ENCODE measurements at regions not wholly inside any gene's neighbourhood (a gene's known extent, or its start where the extent isn't known, plus 50 kb on each side); places are given as distances from the start of the nearest gene placed in this dataset.

DNA sequence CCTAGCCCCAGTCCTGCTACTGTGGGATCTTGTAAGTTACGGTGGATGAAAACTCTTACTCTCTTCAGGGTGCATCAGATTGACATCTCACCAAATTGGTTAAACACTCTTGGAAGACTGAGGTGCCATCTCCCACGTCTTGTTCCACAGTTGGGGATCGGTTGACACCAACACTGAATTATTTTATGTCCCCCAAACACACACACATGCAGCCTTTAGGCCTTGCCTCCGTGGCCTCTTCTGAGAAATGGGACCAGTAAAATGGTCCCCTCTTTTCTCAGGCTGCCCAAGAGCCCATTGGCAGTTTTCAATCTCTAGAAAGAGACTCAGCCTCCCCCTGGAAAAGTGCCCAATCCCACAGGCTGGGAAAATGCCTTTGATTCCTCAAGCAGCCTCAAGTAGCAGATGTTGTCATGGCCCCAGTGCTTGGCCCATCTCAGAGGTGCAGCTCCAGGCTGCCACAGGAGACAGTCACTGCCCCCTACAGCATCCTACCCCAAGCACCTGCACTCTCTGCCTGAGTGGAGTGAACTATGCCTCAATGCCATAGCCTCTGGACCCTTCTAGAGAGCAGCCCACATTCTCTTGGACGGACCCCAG, 163.9 kb downstream of the ANKRD60 start:
- H3K36me3 ChIP-seq (ENCODE audit: control insufficient read depth in 1 of 2, insufficient read depth in 2 of 2, low read depth in 1 of 2, low read length in 2 of 2), result no peaks in the 10 kb centered on the region

DNA sequence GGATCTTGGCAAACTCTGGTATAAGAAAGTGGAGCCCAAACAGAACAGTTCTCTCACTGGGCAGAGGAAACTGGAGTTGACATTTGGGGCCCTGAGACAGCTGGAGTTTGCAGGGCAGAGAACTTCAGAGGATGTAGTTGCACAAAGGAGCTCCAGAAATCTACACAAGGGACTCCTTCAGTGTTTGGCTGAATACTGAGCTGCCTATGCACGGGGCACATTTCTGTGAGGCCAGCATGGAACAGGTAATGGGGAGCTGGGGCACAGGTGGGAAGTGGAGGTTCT, 169.3 kb downstream of the ANKRD60 start:
- Histone ChIP-seq H2BK120ac (ENCODE audit: low read depth, low read length) (no peak overlapping the region), H4K91ac (ENCODE audit: low read length) (no peak overlapping the region), H3K79me1 (replicated peaks; ENCODE audit: low read length, poor library complexity, severe bottlenecking) (no peaks in the 10 kb centered on the region), H2BK5ac (ENCODE audit: low read depth, low read length, poor library complexity, severe bottlenecking) (no peak overlapping the region), H3K4ac (ENCODE audit: low read depth in 1 of 2, low read length in 2 of 2) (no peak overlapping the region), H2AFZ (ENCODE audit: low read depth, low read length) (no peak overlapping the region), H3K18ac (ENCODE audit: low read depth in 1 of 2, low read length in 2 of 2) (no peak overlapping the region), H3K9ac (ENCODE audit: low read length) (no peak overlapping the region), H3K14ac (ENCODE audit: low read length in 2 of 2) (no peak overlapping the region), H3K27me3 (ENCODE audit: control insufficient read depth in 1 of 2, insufficient read depth in 1 of 2, low read length in 2 of 2) (peaks cover 0 to 43% of the 10 kb centered on the region in 2 experiments), H3K4me2 (ENCODE audit: low read length, poor library complexity, severe bottlenecking) (no peak overlapping the region), H3K9me3 (ENCODE audit: control insufficient read depth, low read length) (no peaks in the 10 kb centered on the region), H3K4me1 (ENCODE audit: control insufficient read depth, insufficient read depth, low read depth, low read length) (no peaks in the 10 kb centered on the region), H3K23ac (ENCODE audit: low read length in 2 of 2) (no peak overlapping the region), H2BK12ac (ENCODE audit: low read length in 2 of 2) (no peak overlapping the region), H3K4me3 (ENCODE audit: insufficient read depth in 1 of 2, low read depth in 1 of 2, low read length in 2 of 2) (no peak overlapping the region), H3K36me3 (ENCODE audit: control insufficient read depth in 1 of 2, insufficient read depth in 2 of 2, low read depth in 1 of 2, low read length in 2 of 2) (no peaks in the 10 kb centered on the region), H3K27ac (ENCODE audit: low read length, poor library complexity, severe bottlenecking) (no peak overlapping the region), H2AK5ac (ENCODE audit: low read length, severe bottlenecking) (no peak overlapping the region), H2BK15ac (ENCODE audit: low read depth, poor library complexity, severe bottlenecking) (no peak overlapping the region), H4K8ac (ENCODE audit: low read length) (no peak overlapping the region)
- DNase-seq, result no peak
- 83% methylated on average over 1 of the region's 1 CpG for WGBS

More for the DNA sequence above, 163.9 kb downstream of the ANKRD60 start:
- Histone ChIP-seq H3K27me3 (ENCODE audit: control insufficient read depth in 1 of 2, insufficient read depth in 1 of 2, low read length in 2 of 2) (peaks cover 0 to 14% of the 10 kb centered on the region in 2 experiments), H2BK12ac (ENCODE audit: low read length in 2 of 2) (no peak overlapping the region), H2AFZ (ENCODE audit: low read depth, low read length) (no peak overlapping the region), H3K4me2 (ENCODE audit: low read length, poor library complexity, severe bottlenecking) (no peak overlapping the region), H3K23ac (ENCODE audit: low read length in 2 of 2) (no peak overlapping the region), H3K4me3 (ENCODE audit: insufficient read depth in 1 of 2, low read depth in 1 of 2, low read length in 2 of 2) (no peak overlapping the region), H2BK15ac (ENCODE audit: low read depth, poor library complexity, severe bottlenecking) (no peak overlapping the region), H4K8ac (ENCODE audit: low read length) (no peak overlapping the region), H2BK120ac (ENCODE audit: low read depth, low read length) (no peak overlapping the region), H3K9me3 (ENCODE audit: control insufficient read depth, low read length) (no peaks in the 10 kb centered on the region), H3K14ac (ENCODE audit: low read length in 2 of 2) (no peak overlapping the region), H3K4ac (ENCODE audit: low read depth in 1 of 2, low read length in 2 of 2) (no peak overlapping the region), H3K9ac (ENCODE audit: low read length) (no peak overlapping the region), H2AK5ac (ENCODE audit: low read length, severe bottlenecking) (no peak overlapping the region), H3K79me1 (replicated peaks; ENCODE audit: low read length, poor library complexity, severe bottlenecking) (no peaks in the 10 kb centered on the region), H3K18ac (ENCODE audit: low read depth in 1 of 2, low read length in 2 of 2) (no peak overlapping the region), H3K27ac (ENCODE audit: low read length, poor library complexity, severe bottlenecking) (no peak overlapping the region), H2BK5ac (ENCODE audit: low read depth, low read length, poor library complexity, severe bottlenecking) (no peak overlapping the region), H4K91ac (ENCODE audit: low read length) (no peak overlapping the region), H3K4me1 (ENCODE audit: control insufficient read depth, insufficient read depth, low read depth, low read length) (no peaks in the 10 kb centered on the region)
- DNase-seq, result no peak
- WGBS, result 60% methylated on average over 5 of the region's 5 CpGs

DNA sequence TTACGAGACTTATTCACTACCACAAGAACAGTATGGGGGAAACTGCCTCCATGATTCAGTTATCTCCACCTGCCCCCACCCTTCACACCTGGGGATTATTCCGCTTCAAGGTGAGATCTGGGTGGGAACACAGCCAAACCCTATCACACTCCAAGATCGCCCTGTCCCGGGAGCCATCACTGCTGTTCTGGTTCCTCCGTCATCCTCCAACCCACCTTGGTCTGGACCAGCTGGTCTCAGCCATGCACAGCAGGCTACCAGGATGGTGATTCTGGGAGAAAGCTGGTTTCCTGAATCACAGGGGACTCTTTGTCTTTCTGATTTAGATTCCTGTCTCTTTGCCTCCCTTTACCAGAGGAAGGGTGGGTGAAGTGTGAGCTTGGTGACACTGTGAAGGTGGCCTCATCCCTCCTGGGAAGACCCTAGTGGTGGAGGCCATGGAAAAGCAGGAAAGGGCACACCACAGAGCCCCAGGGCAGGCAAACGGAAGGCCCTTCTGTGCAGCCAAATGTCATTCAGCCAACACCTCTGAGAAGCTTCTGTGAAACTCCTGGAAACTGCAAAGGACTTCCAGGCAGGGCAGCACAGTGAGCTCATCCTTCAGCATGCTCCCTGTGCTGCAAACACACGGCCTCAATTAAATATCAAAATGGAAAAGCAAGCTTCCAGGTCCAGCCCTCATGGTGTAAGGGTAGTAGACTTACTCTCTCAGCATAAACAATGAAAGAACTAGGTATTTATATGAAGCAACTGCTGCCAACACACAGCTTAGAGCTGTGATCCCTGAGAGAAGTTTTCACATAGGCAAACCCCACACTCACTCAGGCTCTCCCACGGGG, 169.8 kb downstream of the ANKRD60 start:
- Histone ChIP-seq H3K9ac (ENCODE audit: low read length) (no peak overlapping the region), H2BK15ac (ENCODE audit: low read depth, poor library complexity, severe bottlenecking) (no peak overlapping the region), H2BK120ac (ENCODE audit: low read depth, low read length) (no peak overlapping the region), H3K23ac (ENCODE audit: low read length in 2 of 2) (no peak overlapping the region), H3K27ac (ENCODE audit: low read length, poor library complexity, severe bottlenecking) (no peak overlapping the region), H3K36me3 (ENCODE audit: control insufficient read depth in 1 of 2, insufficient read depth in 2 of 2, low read depth in 1 of 2, low read length in 2 of 2) (no peaks in the 10 kb centered on the region), H2BK5ac (ENCODE audit: low read depth, low read length, poor library complexity, severe bottlenecking) (no peak overlapping the region), H3K27me3 (ENCODE audit: control insufficient read depth in 1 of 2, insufficient read depth in 1 of 2, low read length in 2 of 2) (peaks cover 0 to 48% of the 10 kb centered on the region in 2 experiments), H2AFZ (ENCODE audit: low read depth, low read length) (no peak overlapping the region), H3K4ac (ENCODE audit: low read depth in 1 of 2, low read length in 2 of 2) (no peak overlapping the region), H3K9me3 (ENCODE audit: control insufficient read depth, low read length) (no peaks in the 10 kb centered on the region), H3K4me1 (ENCODE audit: control insufficient read depth, insufficient read depth, low read depth, low read length) (no peaks in the 10 kb centered on the region), H3K4me3 (ENCODE audit: insufficient read depth in 1 of 2, low read depth in 1 of 2, low read length in 2 of 2) (no peak overlapping the region), H3K14ac (ENCODE audit: low read length in 2 of 2) (no peak overlapping the region), H2BK12ac (ENCODE audit: low read length in 2 of 2) (no peak overlapping the region), H3K79me1 (replicated peaks; ENCODE audit: low read length, poor library complexity, severe bottlenecking) (no peaks in the 10 kb centered on the region), H2AK5ac (ENCODE audit: low read length, severe bottlenecking) (no peak overlapping the region), H4K91ac (ENCODE audit: low read length) (no peak overlapping the region), H3K4me2 (ENCODE audit: low read length, poor library complexity, severe bottlenecking) (no peak overlapping the region), H4K8ac (ENCODE audit: low read length) (no peak overlapping the region), H3K18ac (ENCODE audit: low read depth in 1 of 2, low read length in 2 of 2) (no peak overlapping the region)
- no peak for DNase-seq
- 59% methylated on average over 4 of the region's 8 CpGs for WGBS

DNA sequence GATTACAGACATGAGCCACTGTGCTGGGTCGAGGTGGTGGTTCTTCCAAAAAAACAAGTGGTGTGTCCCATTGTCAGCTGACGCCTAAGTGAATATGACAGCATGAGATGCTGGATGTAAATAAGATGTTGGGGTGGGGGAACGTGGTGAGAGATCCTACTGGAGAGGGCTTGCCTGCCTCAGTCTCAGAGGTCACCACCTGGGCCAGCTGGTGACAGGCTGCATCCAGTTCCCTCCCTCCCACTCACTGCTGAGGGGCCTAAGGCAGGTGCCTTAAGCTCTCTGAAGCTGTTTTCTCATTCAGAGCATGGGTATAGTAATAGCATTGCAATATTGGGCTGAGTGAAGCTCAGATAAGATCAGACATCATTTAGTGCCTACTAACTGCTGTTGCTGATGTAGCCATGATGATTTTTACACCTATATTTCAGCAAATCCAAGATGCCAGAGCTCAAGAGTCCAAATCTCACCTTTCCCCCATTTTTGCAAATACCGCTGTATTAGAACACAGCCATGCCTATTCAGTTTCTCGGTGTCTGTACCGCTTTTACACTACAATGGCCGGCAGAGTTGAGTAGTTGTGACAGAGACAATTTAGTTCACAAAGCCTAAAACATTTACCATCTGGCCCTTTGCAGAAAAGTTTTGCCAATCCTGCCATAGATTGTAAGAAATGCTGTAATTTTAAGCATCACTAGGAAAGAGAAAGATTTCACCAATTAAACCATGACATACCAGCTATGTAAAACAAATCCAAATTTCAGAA, 171.3 kb downstream of the ANKRD60 start:
- Histone ChIP-seq H3K9ac (ENCODE audit: low read length) (no peak overlapping the region), H4K91ac (ENCODE audit: low read length) (no peak overlapping the region), H3K18ac (ENCODE audit: low read depth in 1 of 2, low read length in 2 of 2) (no peak overlapping the region), H3K79me1 (replicated peaks; ENCODE audit: low read length, poor library complexity, severe bottlenecking) (no peaks in the 10 kb centered on the region), H3K36me3 (ENCODE audit: control insufficient read depth in 1 of 2, insufficient read depth in 2 of 2, low read depth in 1 of 2, low read length in 2 of 2) (no peaks in the 10 kb centered on the region), H3K4me1 (ENCODE audit: control insufficient read depth, insufficient read depth, low read depth, low read length) (no peaks in the 10 kb centered on the region), H2AK5ac (ENCODE audit: low read length, severe bottlenecking) (no peak overlapping the region), H2BK120ac (ENCODE audit: low read depth, low read length) (no peak overlapping the region), H3K23ac (ENCODE audit: low read length in 2 of 2) (no peak overlapping the region), H3K4ac (ENCODE audit: low read depth in 1 of 2, low read length in 2 of 2) (no peak overlapping the region), H2BK12ac (ENCODE audit: low read length in 2 of 2) (no peak overlapping the region), H2BK5ac (ENCODE audit: low read depth, low read length, poor library complexity, severe bottlenecking) (no peak overlapping the region), H3K27ac (ENCODE audit: low read length, poor library complexity, severe bottlenecking) (no peak overlapping the region), H3K4me3 (ENCODE audit: insufficient read depth in 1 of 2, low read depth in 1 of 2, low read length in 2 of 2) (no peak overlapping the region), H4K8ac (ENCODE audit: low read length) (no peak overlapping the region), H3K4me2 (ENCODE audit: low read length, poor library complexity, severe bottlenecking) (no peak overlapping the region), H3K27me3 (ENCODE audit: control insufficient read depth in 1 of 2, insufficient read depth in 1 of 2, low read length in 2 of 2) (peaks cover 0 to 59% of the 10 kb centered on the region in 2 experiments), H3K9me3 (ENCODE audit: control insufficient read depth, low read length) (no peaks in the 10 kb centered on the region), H2AFZ (ENCODE audit: low read depth, low read length) (no peak overlapping the region), H2BK15ac (ENCODE audit: low read depth, poor library complexity, severe bottlenecking) (no peak overlapping the region), H3K14ac (ENCODE audit: low read length in 2 of 2) (no peak overlapping the region)
- 71% methylated on average over 5 of the region's 7 CpGs for WGBS
- no peak for DNase-seq
